Fibroblast of the aortic adventitia (primary cell): ENCODE measurements at regions not wholly inside any gene's neighbourhood (a gene's known extent, or its start where the extent isn't known, plus 50 kb on each side); places are given as distances from the start of the nearest gene placed in this dataset.

Source experiments
- DNase-seq: peaks from one replicate; pipeline ENCODE4 v3.0.0-alpha.2; 2010; ENCODE audit warnings: low read depth
- H3K4me3 ChIP-seq: 2 replicates; pipeline ENCODE4 v1.5.1; 2011; ENCODE audit warnings: low read depth, mild to moderate bottlenecking, control low read depth, low read length, moderate library complexity
- TF ChIP-seq, protein P1 (sequence below): IDR thresholded peaks from 2 replicates; pipeline ENCODE4 v1.5.1; 2011; ENCODE audit warnings: mild to moderate bottlenecking, low read length, control low read depth, inconsistent platforms; ENCODE audit not compliant: insufficient read depth

DNA sequence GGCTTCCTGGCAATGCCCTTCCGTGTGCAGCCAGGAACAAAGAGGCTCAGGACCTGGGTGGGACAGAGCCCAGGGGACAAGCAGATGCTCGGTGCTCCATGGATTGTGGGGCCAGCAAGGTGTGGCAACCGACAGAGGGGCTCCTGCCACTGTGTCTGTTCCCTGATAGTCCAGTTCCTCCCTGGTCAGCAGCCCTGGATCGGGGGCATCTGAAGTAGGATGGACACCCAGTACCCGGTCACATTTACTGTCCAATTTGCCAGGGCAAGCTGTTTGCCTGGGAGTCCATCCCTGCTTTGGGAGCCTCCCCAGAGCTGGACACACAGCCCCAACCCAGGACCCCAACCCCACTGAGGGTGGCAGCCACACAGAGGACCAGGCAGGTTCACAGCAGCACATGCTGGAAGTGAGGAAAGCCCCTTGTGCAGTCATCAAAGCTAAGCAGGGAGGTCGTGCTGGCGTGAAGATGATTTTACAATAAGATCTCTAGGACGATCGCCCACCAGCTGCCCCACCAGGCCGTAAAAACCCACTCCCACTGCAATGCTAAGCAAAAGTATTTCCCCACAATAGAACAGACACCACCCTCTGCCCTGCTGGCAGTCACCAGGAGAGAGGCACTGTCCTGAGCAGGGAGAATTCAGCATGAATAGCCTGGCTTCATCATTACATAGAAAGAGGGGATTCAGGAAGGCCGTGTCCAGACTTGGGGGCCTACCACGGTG lies 141.7 kb downstream of the NDUFA10 start:
- TF ChIP-seq, protein P1, sequence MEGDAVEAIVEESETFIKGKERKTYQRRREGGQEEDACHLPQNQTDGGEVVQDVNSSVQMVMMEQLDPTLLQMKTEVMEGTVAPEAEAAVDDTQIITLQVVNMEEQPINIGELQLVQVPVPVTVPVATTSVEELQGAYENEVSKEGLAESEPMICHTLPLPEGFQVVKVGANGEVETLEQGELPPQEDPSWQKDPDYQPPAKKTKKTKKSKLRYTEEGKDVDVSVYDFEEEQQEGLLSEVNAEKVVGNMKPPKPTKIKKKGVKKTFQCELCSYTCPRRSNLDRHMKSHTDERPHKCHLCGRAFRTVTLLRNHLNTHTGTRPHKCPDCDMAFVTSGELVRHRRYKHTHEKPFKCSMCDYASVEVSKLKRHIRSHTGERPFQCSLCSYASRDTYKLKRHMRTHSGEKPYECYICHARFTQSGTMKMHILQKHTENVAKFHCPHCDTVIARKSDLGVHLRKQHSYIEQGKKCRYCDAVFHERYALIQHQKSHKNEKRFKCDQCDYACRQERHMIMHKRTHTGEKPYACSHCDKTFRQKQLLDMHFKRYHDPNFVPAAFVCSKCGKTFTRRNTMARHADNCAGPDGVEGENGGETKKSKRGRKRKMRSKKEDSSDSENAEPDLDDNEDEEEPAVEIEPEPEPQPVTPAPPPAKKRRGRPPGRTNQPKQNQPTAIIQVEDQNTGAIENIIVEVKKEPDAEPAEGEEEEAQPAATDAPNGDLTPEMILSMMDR: no peak
- no peak for DNase-seq
- H3K4me3 ChIP-seq: no peak overlapping the region

DNA sequence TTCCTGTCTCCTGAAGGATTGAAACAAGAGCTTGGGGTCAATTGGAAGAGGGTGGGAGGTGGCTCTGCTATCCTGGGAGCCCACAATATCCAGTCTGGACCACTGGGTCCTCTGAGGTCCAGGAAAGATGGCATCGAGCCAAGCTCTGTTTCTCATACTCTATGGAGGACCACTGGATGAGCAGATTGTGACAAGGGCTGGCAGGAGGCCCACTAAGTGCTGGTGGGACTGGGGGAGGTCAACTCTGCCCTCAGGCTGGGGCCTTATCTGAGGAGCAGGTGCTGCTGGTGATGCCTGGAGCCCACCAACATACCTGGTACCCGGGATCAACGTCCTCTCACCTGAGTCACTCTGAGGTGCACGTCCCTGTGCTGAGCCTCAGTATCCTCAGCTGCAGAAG lies 142.4 kb downstream of the NDUFA10 start:
- H3K4me3 ChIP-seq: no peak overlapping the region
- no peak for DNase-seq
- TF ChIP-seq, protein P1: no peak

DNA sequence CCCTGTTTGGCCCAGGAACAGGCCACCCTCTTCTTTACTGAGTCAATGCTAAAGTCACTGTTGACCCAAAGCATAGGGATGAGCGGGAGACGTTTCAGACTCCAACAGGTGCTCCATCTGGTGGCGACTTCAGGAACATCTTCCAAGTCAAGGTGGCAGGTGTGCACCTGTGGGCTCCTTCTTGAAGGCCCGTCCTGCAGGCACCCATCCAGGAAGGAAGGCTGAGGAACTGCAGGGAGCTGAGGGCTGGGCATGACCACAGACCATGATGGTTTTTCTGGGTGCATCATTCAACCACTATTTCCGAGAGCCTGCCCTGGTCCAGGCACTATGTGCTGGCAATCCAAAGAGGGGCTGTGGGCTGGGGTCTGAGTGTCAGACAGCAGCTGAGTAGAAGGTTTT lies 142.8 kb downstream of the NDUFA10 start:
- TF ChIP-seq, protein P1: peak; percentile 45
- H3K4me3 ChIP-seq: no peak overlapping the region
- DNase-seq: peak; percentile 21

DNA sequence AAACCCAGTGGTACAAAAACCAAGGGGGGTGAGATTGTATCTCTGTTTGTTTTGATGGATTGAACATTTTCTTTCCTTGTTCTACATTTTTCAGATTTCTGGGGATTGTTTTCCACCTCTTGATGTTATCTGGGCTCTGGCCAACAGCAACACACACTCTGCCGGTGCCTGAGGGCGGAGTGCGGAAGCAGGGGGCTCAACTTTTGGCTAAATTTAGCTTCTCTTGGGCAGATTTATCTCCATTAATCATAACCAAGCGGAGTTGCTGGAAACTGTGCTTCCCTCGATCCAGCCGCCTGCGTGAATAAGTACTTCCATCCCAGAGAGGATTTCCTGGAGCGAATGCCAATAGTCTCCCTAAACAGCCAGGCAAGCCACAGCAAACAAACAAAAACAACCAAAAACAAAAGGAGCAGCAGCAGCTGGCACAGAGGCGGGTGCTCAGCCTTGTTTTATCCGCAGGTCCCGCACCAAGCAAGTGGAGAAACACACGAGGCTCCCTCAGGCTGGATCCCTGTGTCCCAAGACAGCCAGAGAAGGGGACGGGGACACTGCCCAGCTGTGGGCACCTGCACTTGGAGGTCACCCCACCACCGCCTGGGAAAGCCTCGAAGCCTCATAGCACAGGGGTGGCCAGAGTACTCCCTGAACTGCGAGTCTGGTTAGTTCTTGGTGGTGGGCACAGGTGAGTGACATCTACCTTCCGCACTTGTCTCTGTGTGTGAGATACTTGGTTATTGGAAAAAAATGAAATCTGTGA lies 143.4 kb downstream of the NDUFA10 start:
- TF ChIP-seq, protein P1: no peak
- no peak overlapping the region for H3K4me3 ChIP-seq
- DNase-seq: peak; percentile 74

DNA sequence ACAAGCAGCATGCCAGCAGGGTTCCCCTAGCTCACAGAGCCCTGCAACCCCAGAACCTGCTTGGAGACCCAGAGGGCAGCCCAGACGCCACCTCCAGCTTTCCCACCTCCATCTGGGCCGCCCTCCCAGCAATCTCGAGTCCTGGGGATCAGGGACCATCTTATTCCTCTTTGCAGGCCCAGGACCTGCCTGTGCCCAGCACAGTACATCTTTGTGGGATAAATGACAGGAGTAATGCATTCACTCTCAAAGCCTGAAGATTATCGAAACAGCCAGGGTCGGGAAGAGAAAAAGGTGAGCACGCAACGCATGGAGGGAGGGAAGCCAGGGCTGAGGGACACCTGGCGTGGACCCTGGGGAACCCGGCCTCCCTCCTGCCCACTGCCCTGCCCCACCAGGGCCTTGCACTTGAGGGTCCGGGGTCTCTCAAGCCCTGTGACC lies 144.1 kb downstream of the NDUFA10 start:
- H3K4me3 ChIP-seq: no peak overlapping the region
- TF ChIP-seq, protein P1: no peak
- DNase-seq: no peak

DNA sequence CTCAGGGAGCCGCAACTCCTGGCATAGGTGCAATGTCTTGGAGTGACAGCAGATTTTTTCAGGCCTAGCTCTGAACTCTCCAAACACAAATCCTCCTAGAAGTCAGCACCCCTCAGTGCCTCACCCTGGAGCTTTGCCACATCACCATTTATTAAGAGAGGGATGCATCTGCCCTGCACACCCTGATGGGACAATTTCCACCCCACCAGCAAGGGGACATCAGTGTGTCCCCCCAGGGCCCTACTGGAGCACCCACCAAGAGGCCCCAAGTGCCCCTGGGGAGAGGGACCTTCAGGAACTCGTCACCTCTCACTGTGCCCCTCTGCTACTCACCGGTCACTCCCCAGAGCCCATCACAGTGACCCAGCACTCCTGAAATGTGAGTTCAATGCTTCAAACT lies 144.7 kb downstream of the NDUFA10 start:
- no peak overlapping the region for H3K4me3 ChIP-seq
- no peak for DNase-seq
- TF ChIP-seq, protein P1: no peak
